ENCODE measurements at regions not wholly inside any gene's neighbourhood (a gene's known extent, or its start where the extent isn't known, plus 50 kb on each side); places are given as distances from the start of the nearest gene placed in this dataset.

- no TSS peak for BruUV-seq (replicated peaks)
- Mint-ChIP-seq H3K36me3 (ENCODE audit: insufficient read depth, unreplicated experiment) (no peaks in the 10 kb centered on the region), H3K27me3 (ENCODE audit: insufficient read depth, unreplicated experiment) (no peaks in the 10 kb centered on the region), H3K4me3 (ENCODE audit: unreplicated experiment) (no peak overlapping the region), H3K9me3 (ENCODE audit: unreplicated experiment) (peaks cover 25% of the 10 kb centered on the region), H3K4me1 (ENCODE audit: insufficient read depth, unreplicated experiment) (peaks cover 4% of the 10 kb centered on the region), H3K27ac (ENCODE audit: low read depth, unreplicated experiment) (no peak overlapping the region)
- POLR2A ChIA-PET = interaction anchor here (0.6 kb wide), 1 partner anchor 16 kb away, joined by 5 read pairs; no protein-coding TSS in a partner anchor
- no peak for TF ChIP-seq CTCF (IDR thresholded peaks at IDR 0.05; ENCODE audit: unreplicated experiment)
- CTCF ChIA-PET = interaction anchor here (0.6 kb wide), 2 partner anchors 295 to 336 kb away, joined by 3 read pairs; no protein-coding TSS in a partner anchor
- intact Hi-C loops (cut with micrococcal nuclease) = no loop called here
- peak; percentile 31 for DNase-seq (ENCODE audit: unreplicated experiment)
Observed at GRCh38 chr5:172524573-172525021, 70.3 kb upstream of the SH3PXD2B start.

- CTCF ChIA-PET = no interaction called here
- Mint-ChIP-seq H3K4me1 (ENCODE audit: insufficient read depth, unreplicated experiment) (peaks cover 4% of the 10 kb centered on the region), H3K4me3 (ENCODE audit: unreplicated experiment) (no peak overlapping the region), H3K27ac (ENCODE audit: low read depth, unreplicated experiment) (no peak overlapping the region), H3K9me3 (ENCODE audit: unreplicated experiment) (peaks cover 21% of the 10 kb centered on the region), H3K27me3 (ENCODE audit: insufficient read depth, unreplicated experiment) (no peaks in the 10 kb centered on the region), H3K36me3 (ENCODE audit: insufficient read depth, unreplicated experiment) (no peaks in the 10 kb centered on the region)
- no peak for TF ChIP-seq CTCF (IDR thresholded peaks at IDR 0.05; ENCODE audit: unreplicated experiment)
- no peak for DNase-seq (ENCODE audit: unreplicated experiment)
- intact Hi-C loops (cut with micrococcal nuclease) = no loop called here
- BruUV-seq (replicated peaks) = no TSS peak
- POLR2A ChIA-PET = no interaction called here
Observed at GRCh38 chr5:172523146-172523745, 68.9 kb upstream of the SH3PXD2B start.

DNA sequence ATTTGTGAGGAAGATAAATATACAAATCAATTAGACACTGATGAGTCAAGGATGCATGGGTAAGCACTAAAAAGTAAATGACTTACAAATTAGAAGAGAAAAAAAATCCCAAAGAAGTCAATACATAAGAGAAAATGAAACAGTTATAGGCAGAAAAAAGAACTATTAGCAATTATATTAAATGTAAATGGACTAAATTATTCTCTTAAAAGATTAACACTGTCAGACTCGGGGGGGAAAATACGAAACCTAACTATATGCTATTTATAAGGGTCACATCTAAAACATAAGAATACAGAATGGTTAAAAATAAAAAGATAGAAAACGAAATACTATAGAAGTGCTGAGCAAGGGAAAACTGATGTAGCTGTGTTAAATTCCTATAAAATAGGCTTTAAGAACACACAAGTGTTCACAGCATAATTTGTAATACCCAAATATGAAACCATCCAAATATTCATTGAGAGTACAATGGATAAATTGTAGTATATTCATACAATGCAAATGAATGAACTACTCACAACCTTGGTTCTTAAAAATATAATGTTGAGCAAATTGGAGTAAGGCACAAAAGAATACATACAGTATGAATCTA, 67.1 kb upstream of the SH3PXD2B start:
- Mint-ChIP-seq H3K27ac (ENCODE audit: low read depth, unreplicated experiment) (no peak overlapping the region), H3K4me3 (ENCODE audit: unreplicated experiment) (no peak overlapping the region), H3K36me3 (ENCODE audit: insufficient read depth, unreplicated experiment) (no peaks in the 10 kb centered on the region), H3K4me1 (ENCODE audit: insufficient read depth, unreplicated experiment) (peaks cover 4% of the 10 kb centered on the region), H3K27me3 (ENCODE audit: insufficient read depth, unreplicated experiment) (peaks cover 16% of the 10 kb centered on the region), H3K9me3 (ENCODE audit: unreplicated experiment) (peaks cover 20% of the 10 kb centered on the region)
- DNase-seq (ENCODE audit: unreplicated experiment) = no peak
- intact Hi-C loops (cut with micrococcal nuclease) = no loop called here
- ChIA-PET CTCF (no interaction called here), POLR2A (no interaction called here)
- BruUV-seq (replicated peaks) = no TSS peak
- TF ChIP-seq CTCF (IDR thresholded peaks at IDR 0.05; ENCODE audit: unreplicated experiment) = no peak

- Mint-ChIP-seq H3K36me3 (ENCODE audit: insufficient read depth, unreplicated experiment) (no peaks in the 10 kb centered on the region), H3K9me3 (ENCODE audit: unreplicated experiment) (peaks cover 12% of the 10 kb centered on the region), H3K4me3 (ENCODE audit: unreplicated experiment) (no peak overlapping the region), H3K27me3 (ENCODE audit: insufficient read depth, unreplicated experiment) (peaks cover 23% of the 10 kb centered on the region), H3K4me1 (ENCODE audit: insufficient read depth, unreplicated experiment) (no peaks in the 10 kb centered on the region), H3K27ac (ENCODE audit: low read depth, unreplicated experiment) (no peak overlapping the region)
- CTCF ChIA-PET = interaction anchor here (0.8 to 1.0 kb wide), 2 partner anchors 160 to 200 kb away, joined by 3 read pairs; no protein-coding TSS in a partner anchor
- TF ChIP-seq CTCF (IDR thresholded peaks at IDR 0.05; ENCODE audit: unreplicated experiment) = no peak
- no TSS peak for BruUV-seq (replicated peaks)
- intact Hi-C loops (cut with micrococcal nuclease) = no loop called here
- POLR2A ChIA-PET = interaction anchor here (0.7 kb wide), 1 partner anchor 30 kb away, joined by 3 read pairs; no protein-coding TSS in a partner anchor
- DNase-seq (ENCODE audit: unreplicated experiment) = no peak
Observed at GRCh38 chr5:172511952-172512351, 57.6 kb upstream of the SH3PXD2B start.
